PC-9 (cell line): ENCODE measurements at regions not wholly inside any gene's neighbourhood (a gene's known extent, or its start where the extent isn't known, plus 50 kb on each side); places are given as distances from the start of the nearest gene placed in this dataset.

Source experiments
- BruUV-seq: library from RNA; stranded (reverse); fragments of 400-500 nt; replicated peaks from 2 replicates; lab custom pipeline; 2021; lab: Mats Ljungman, UMichigan
- CTCF ChIA-PET: fragments of 300-600 bp; sonication (Branson Sonifier 250); formaldehyde crosslinking; loops from one replicate; lab custom pipeline; 2022; ENCODE audit warnings: antibody characterized with exemption; lab: Charles Lee
- POLR2A ChIA-PET: fragments of 300-600 bp; sonication (Branson Sonifier 250); formaldehyde crosslinking; loops from one replicate; lab custom pipeline; 2022; ENCODE audit warnings: antibody characterized with exemption; ENCODE audit not compliant: unreplicated experiment; lab: Charles Lee
- DNase-seq, 2 experiments: peaks; one replicate each; pipeline versions ENCODE4 v3.0.0 to v3.0.0-alpha.2; 2015 to 2022; ENCODE audit warnings: mixed read lengths in 1 of 2
- H2AFZ ChIP-seq: fragments of 200-600 bp; sonication (generic); 2 replicates; pipeline ENCODE4 v1.8.1; 2017; ENCODE audit warnings: antibody characterized with exemption
- H3F3A ChIP-seq: fragments of 200-600 bp; sonication (generic); 2 replicates; pipeline ENCODE4 v1.8.1; 2017; ENCODE audit warnings: antibody characterized with exemption, mild to moderate bottlenecking, low read depth; ENCODE audit not compliant: insufficient read depth
- H3K27ac ChIP-seq: fragments of 200-600 bp; sonication (generic); 2 replicates; pipeline ENCODE4 v1.6.1; 2016; ENCODE audit warnings: mixed run types
- H3K27me3 ChIP-seq: fragments of 200-600 bp; sonication (generic); 2 replicates; pipeline ENCODE4 v1.6.1; 2016; ENCODE audit warnings: low read depth, mixed run types; ENCODE audit not compliant: insufficient read depth
- H3K36me3 ChIP-seq: fragments of 200-600 bp; sonication (generic); 2 replicates; pipeline ENCODE4 v1.6.1; 2016; ENCODE audit warnings: low read depth, mixed run types
- H3K4me1 ChIP-seq: fragments of 200-600 bp; sonication (generic); replicated peaks from 2 replicates; pipeline ENCODE4 v1.6.1; 2016; ENCODE audit warnings: mixed run types; ENCODE audit not compliant: insufficient read depth
- H3K4me2 ChIP-seq: fragments of 200-600 bp; sonication (generic); 2 replicates; pipeline ENCODE4 v1.6.1; 2017; ENCODE audit warnings: mixed run types
- H3K4me3 ChIP-seq: fragments of 200-600 bp; sonication (generic); 2 replicates; pipeline ENCODE4 v1.6.1; 2016; ENCODE audit warnings: mixed run types
- H3K79me2 ChIP-seq: fragments of 200-600 bp; sonication (generic); 2 replicates; pipeline ENCODE4 v1.6.1; 2017; ENCODE audit warnings: low read depth, mixed run types
- H3K9me2 ChIP-seq: fragments of 200-600 bp; sonication (generic); 2 replicates; pipeline ENCODE4 v1.8.1; 2017; ENCODE audit warnings: mild to moderate bottlenecking; ENCODE audit not compliant: insufficient read depth
- H3K9me3 ChIP-seq: fragments of 200-600 bp; sonication (generic); 2 replicates; pipeline ENCODE4 v1.8.1; 2016; ENCODE audit warnings: low read depth; ENCODE audit not compliant: insufficient read depth
- H4K20me1 ChIP-seq: fragments of 200-600 bp; sonication (generic); 2 replicates; pipeline ENCODE4 v1.8.1; 2017; ENCODE audit not compliant: insufficient read depth
- EZH2 ChIP-seq: fragments of 200-600 bp; sonication (generic); IDR thresholded peaks from 2 replicates; pipeline ENCODE4 v1.8.0; 2017; ENCODE audit warnings: antibody characterized with exemption, low read depth
- intact Hi-C: fragments of 100-400 bp; cut with micrococcal nuclease; formaldehyde crosslinking; loops from one replicate; pipeline ENCODE4 v1.10.0; 2022; ENCODE audit not compliant: unreplicated experiment
- TF ChIP-seq, protein P1 (sequence below): fragments of 200-600 bp; sonication (generic); conservative IDR thresholded peaks from 2 replicates; pipeline ENCODE4 v1.6.1; 2017; ENCODE audit warnings: mixed run types, antibody characterized with exemption, mild to moderate bottlenecking, moderate library complexity

DNA sequence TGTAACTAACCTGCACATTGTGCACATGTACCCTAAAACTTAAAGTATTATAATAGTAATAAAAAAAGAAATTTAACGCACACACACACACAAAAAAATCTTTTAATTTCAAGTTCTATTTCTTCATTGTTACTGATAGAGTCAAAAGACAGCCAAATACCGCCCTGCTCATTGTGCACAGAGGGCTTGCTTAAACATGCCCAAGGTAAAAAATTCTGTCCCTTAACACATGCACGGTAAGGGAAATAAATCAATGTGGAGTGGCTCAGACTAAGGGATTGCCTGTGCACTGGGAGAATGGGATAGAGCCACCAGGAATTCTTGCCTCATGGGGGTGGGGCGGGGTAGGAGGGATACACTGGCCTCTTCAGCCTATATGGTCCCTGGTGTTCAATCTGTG is 468.0 kb downstream of the NUP35 start:
- no peaks in the 10 kb centered on the region for H3K36me3 ChIP-seq
- H2AFZ ChIP-seq = no peak overlapping the region
- no TSS peak for BruUV-seq
- TF ChIP-seq EZH2 = no peak
- TF ChIP-seq, protein P1, sequence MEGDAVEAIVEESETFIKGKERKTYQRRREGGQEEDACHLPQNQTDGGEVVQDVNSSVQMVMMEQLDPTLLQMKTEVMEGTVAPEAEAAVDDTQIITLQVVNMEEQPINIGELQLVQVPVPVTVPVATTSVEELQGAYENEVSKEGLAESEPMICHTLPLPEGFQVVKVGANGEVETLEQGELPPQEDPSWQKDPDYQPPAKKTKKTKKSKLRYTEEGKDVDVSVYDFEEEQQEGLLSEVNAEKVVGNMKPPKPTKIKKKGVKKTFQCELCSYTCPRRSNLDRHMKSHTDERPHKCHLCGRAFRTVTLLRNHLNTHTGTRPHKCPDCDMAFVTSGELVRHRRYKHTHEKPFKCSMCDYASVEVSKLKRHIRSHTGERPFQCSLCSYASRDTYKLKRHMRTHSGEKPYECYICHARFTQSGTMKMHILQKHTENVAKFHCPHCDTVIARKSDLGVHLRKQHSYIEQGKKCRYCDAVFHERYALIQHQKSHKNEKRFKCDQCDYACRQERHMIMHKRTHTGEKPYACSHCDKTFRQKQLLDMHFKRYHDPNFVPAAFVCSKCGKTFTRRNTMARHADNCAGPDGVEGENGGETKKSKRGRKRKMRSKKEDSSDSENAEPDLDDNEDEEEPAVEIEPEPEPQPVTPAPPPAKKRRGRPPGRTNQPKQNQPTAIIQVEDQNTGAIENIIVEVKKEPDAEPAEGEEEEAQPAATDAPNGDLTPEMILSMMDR = no peak
- no peak for DNase-seq
- no peaks in the 10 kb centered on the region for H4K20me1 ChIP-seq
- no peaks in the 10 kb centered on the region for H3K9me2 ChIP-seq
- no peak overlapping the region for H3K4me3 ChIP-seq
- POLR2A ChIA-PET = interaction anchor here (0.6 kb wide), 2 partner anchors 32 to 61 kb away, joined by 3 to 4 read pairs; no protein-coding TSS in a partner anchor
- H3K4me1 ChIP-seq = no peaks in the 10 kb centered on the region
- CTCF ChIA-PET = no interaction called here
- no peaks in the 10 kb centered on the region for H3K9me3 ChIP-seq
- H3K27ac ChIP-seq = no peak overlapping the region
- intact Hi-C loops = no loop called here
- no peaks in the 10 kb centered on the region for H3K27me3 ChIP-seq
- H3F3A ChIP-seq = no peaks in the 10 kb centered on the region
- no peak overlapping the region for H3K4me2 ChIP-seq
- H3K79me2 ChIP-seq = no peaks in the 10 kb centered on the region

DNA sequence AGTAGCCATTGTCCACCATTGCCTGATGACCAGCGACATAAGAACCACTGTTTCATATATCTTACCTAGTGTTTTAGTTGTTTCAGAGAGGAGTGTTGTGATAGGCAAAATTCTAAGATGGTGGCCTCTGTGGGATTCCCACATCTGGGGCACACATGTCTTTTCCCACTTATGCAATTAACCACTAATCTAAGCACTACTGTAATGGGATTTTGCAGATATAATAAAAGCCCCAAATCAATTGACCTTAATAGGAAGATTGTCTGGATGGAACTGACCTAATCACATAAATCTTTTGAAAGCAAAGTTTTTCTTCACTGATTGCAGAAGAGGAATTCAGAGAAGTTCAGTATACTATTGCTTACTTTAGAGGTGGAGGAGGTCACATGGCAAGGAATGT is 469.9 kb downstream of the NUP35 start:
- no peak for DNase-seq
- Histone ChIP-seq H2AFZ (no peak overlapping the region), H3F3A (no peaks in the 10 kb centered on the region), H3K9me3 (no peaks in the 10 kb centered on the region), H3K36me3 (no peaks in the 10 kb centered on the region), H3K27me3 (no peaks in the 10 kb centered on the region), H3K4me2 (no peak overlapping the region), H3K79me2 (no peaks in the 10 kb centered on the region), H3K4me1 (no peaks in the 10 kb centered on the region), H3K4me3 (no peak overlapping the region), H3K9me2 (no peaks in the 10 kb centered on the region), H4K20me1 (no peaks in the 10 kb centered on the region), H3K27ac (no peak overlapping the region)
- TF ChIP-seq EZH2 = no peak
- TF ChIP-seq, protein P1 = no peak
- POLR2A ChIA-PET = no interaction called here
- intact Hi-C loops = no loop called here
- no TSS peak for BruUV-seq
- CTCF ChIA-PET = no interaction called here

DNA sequence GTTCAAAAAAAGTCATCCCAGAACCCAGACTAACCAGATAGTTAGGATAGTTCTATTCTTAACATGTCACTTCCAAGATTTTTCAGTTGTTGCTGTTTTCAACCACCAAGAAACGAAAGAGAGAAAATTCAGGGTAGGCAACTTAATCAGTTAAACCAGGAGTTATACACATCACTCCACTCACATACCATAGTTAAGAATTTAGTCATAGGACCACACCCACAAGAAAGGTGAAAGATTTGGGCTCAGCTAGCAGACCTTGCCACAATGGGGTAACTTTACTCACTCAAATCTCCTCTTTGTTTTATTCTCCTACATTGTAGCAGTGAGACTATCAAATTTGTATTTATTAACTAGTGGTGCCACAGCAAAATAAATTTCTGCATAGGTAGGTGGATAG is 473.6 kb downstream of the NUP35 start:
- Histone ChIP-seq H3K4me2 (no peak overlapping the region), H3K27ac (no peak overlapping the region), H3K9me2 (no peaks in the 10 kb centered on the region), H2AFZ (no peak overlapping the region), H3F3A (no peaks in the 10 kb centered on the region), H4K20me1 (no peaks in the 10 kb centered on the region), H3K36me3 (no peaks in the 10 kb centered on the region), H3K4me3 (no peak overlapping the region), H3K79me2 (no peaks in the 10 kb centered on the region), H3K9me3 (no peaks in the 10 kb centered on the region), H3K4me1 (no peaks in the 10 kb centered on the region), H3K27me3 (no peaks in the 10 kb centered on the region)
- DNase-seq = no peak
- ChIA-PET CTCF (interaction anchor here (0.7 kb wide), 1 partner anchor 304 kb away, joined by 3 read pairs; no protein-coding TSS in a partner anchor), POLR2A (no interaction called here)
- TF ChIP-seq, protein P1 = no peak
- TF ChIP-seq EZH2 = no peak
- BruUV-seq = no TSS peak
- intact Hi-C loops = no loop called here
